NB4 (cell line): ENCODE measurements at regions not wholly inside any gene's neighbourhood (a gene's known extent, or its start where the extent isn't known, plus 50 kb on each side); places are given as distances from the start of the nearest gene placed in this dataset.

Source experiments
- DNase-seq: peaks from one replicate; pipeline ENCODE4 v3.0.0; 2010; ENCODE audit warnings: low read depth
- H3K4me3 ChIP-seq: one replicate; pipeline ENCODE4 v1.5.1; 2011; ENCODE audit warnings: mild to moderate bottlenecking, low read depth, low read length, moderate library complexity
- CTCF ChIP-seq: IDR thresholded peaks from one replicate; pipeline ENCODE4 v1.5.1; 2012; ENCODE audit warnings: low read depth, low read length
- MAX ChIP-seq: IDR thresholded peaks from 2 replicates; pipeline ENCODE4 v1.6.1; 2011; ENCODE audit warnings: low read depth, low read length
- MYC ChIP-seq: IDR thresholded peaks from 2 replicates; pipeline ENCODE4 v1.6.1; 2011; ENCODE audit warnings: low read depth, low read length
- POLR2A ChIP-seq: IDR thresholded peaks from 2 replicates; pipeline ENCODE4 v1.6.1; 2011; ENCODE audit warnings: mild to moderate bottlenecking; ENCODE audit not compliant: insufficient read length; ENCODE audit errors: extremely low read depth

- no peak for DNase-seq
- no peak overlapping the region for H3K4me3 ChIP-seq
- TF ChIP-seq POLR2A (no peak), MAX (no peak), CTCF (no peak), MYC (no peak)
These were observed 177.4 kb upstream of the DAPK1 start for GRCh38 chr9:87320146-87320884.

- DNase-seq: no peak
- TF ChIP-seq POLR2A (no peak), MAX (no peak), CTCF (no peak), MYC (no peak)
- H3K4me3 ChIP-seq: no peak overlapping the region
These were observed 174.6 kb upstream of the DAPK1 start for GRCh38 chr9:87322840-87323635.

- TF ChIP-seq POLR2A (no peak), MYC (no peak), CTCF (no peak), MAX (no peak)
- no peak overlapping the region for H3K4me3 ChIP-seq
- no peak for DNase-seq
These were observed 173.7 kb upstream of the DAPK1 start for GRCh38 chr9:87323928-87324327.

- no peak overlapping the region for H3K4me3 ChIP-seq
- no peak for TF ChIP-seq MAX
- no peak for TF ChIP-seq POLR2A
- no peak for TF ChIP-seq MYC
- peak; percentile 49 for TF ChIP-seq CTCF
- DNase-seq: peak; percentile 50
These were observed 173.0 kb upstream of the DAPK1 start for GRCh38 chr9:87324613-87325194.

GRCh38 chr9:87327575-87328125 lies 170.0 kb upstream of the DAPK1 start:
- no peak for TF ChIP-seq POLR2A
- no peak for TF ChIP-seq CTCF
- no peak for TF ChIP-seq MAX
- no peak for TF ChIP-seq MYC
- no peak overlapping the region for H3K4me3 ChIP-seq
- DNase-seq: no peak
